HT-29 (cell line): ENCODE measurements at regions not wholly inside any gene's neighbourhood (a gene's known extent, or its start where the extent isn't known, plus 50 kb on each side); places are given as distances from the start of the nearest gene placed in this dataset.
"Not testable (repeated sequence)": the region's sequence is repeated elsewhere in the genome, so short reads cannot be mapped to it uniquely, and the experiment has no call there.

Experiments used
- DNase-seq: peaks from one replicate; pipeline ENCODE4 v3.0.0-alpha.2; 2015; ENCODE audit warnings: low spot score

GRCh38 chr11:49442669-49443068 is 234.3 kb upstream of the FOLH1 start:
- DNase-seq: no peak

GRCh38 chr11:49439901-49440300 is 231.5 kb upstream of the FOLH1 start:
- DNase-seq: not testable (repeated sequence)

DNA sequence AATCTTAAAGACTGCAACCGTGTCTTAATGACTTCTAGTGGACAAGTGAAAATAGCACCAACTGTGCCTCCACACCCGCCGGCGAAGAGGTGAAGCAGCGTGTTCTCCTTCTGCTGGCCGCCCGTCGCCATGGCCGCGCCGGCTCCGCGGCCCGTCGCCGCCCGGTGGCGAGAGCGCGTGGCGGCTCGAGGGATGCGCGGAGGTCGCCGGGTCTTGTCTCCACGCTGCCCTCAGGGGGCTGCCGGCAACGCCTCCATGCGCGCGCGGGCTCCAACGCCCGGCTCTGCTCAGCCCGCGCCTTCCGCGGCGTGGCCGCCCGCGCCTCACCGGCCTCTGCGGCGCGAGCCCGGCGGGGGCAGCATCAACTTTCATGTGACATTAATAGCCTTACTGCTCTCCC is 225.9 kb upstream of the FOLH1 start:
- DNase-seq: not testable (repeated sequence)

DNA sequence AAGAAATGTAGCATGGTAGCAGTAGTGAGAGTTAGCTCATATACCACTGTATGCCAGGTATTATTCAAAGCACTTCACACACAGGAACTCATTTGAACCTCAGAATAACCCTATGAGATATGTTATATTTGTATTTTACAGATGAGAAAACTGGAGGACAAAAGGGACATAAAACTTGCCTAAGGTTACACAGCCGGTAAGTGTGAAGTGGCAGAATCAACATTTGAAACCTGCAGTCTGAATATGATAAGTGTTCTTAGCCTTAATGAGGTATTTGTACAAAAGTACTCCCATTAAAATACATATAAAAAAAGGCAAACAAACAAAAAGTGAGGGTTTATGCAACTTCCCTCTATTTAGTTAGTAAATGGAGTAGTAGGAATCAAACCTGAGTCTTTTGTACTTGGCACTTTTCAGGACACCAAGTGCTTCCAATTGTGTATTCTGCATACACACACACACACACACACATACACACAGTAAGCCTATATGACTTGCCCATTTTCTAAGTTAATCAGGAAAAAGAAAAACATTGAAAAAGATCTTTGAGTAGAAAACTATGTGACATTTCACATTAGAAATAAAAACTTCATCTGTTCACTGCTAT is 223.9 kb upstream of the FOLH1 start:
- no peak for DNase-seq

DNA sequence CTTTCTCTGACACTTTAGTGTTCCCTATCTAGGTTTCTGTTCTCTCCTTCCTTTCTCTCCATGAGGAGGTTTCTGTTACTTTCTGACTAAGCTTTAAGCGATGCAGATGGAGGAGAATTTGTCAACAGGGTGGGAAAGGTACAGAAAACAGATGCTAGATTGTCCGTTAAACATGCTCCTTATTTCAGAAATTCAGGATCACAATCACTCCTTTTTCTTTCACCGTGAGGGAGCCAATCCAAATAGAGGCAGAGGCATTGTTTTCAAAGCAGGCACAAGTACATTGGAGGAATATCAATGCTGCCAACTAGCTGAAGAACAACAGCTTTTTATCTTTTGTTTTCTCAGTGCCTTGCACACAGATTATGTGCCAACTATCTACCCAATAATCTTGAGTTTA is 215.7 kb upstream of the FOLH1 start:
- no peak for DNase-seq

DNA sequence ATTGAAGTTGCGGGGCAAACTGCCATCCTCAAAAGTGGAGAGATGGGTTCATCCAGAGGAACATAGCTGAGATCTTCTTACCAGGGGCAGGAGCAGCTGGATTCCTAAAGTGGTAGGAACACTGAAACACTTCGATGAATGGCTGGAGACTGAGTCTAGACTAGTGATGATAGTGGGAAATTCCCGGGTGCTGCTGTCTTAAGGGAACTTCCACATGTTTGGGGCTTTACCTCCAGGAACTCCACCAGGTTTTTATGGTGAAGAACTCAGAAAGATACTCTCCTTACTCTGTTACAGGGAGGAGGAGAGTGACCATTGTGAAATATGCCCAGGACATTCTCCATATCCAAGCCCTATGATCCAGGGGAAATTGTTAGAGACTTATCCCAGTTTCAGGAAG is 210.5 kb upstream of the FOLH1 start:
- DNase-seq: not testable (repeated sequence)

DNA sequence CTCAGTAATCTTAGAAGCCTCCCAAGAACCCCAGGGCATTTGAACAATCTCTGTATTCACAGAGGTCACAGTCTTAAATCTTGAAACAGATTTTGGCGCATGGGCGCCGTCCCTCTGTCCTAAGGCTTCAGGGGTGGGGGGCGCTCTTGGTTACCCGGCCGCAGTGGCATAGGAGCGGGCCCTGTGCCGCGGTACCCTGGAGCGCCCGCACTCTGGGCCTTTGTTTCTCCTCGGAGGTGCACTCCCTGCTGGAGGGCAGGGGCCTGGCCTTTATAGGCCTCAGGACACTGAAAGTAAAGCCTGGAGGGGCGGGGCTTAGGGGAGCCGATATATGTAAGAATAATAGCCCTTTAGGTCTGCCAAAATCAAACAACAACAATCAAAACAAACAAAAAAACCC is 197.3 kb upstream of the FOLH1 start:
- no peak for DNase-seq

DNA sequence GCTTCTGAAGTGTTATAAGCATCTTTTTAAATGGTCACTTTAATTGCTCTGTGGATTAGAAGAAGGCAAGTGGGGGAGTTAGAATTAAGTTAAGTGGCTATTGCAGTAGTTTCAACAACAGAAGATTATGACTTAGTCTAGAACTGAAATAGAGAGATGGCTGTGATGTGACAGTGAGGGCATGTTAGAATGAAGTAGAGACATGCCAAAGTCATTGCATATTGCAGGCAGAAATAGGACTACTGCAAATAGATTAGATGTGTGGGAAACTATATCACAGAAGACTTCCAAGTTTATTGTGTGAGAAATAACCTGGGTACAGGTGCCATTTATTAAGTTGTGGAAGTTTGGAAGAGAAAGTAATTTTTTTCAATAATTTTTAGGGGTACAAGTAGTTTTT is 187.4 kb upstream of the FOLH1 start:
- not testable (repeated sequence) for DNase-seq

DNA sequence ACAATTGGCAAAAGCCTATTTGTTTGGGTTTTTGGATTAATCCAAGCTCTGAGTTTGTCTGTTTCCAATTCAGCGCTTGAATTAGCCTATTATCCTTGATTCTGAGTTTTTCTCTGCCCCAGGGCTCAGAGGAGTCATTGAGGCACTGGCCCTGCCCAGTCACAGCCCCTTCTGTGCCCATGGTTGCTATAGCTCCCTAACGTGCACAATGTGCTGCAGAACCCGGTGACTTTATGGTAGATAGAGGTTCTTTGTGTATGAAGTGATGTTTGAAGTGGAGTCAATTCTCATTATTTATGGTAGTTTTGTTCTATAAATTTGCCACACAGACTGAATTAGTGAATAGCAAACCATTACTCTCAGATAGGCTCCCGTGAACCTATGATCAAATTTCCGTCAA is 182.0 kb upstream of the FOLH1 start:
- not testable (repeated sequence) for DNase-seq

DNA sequence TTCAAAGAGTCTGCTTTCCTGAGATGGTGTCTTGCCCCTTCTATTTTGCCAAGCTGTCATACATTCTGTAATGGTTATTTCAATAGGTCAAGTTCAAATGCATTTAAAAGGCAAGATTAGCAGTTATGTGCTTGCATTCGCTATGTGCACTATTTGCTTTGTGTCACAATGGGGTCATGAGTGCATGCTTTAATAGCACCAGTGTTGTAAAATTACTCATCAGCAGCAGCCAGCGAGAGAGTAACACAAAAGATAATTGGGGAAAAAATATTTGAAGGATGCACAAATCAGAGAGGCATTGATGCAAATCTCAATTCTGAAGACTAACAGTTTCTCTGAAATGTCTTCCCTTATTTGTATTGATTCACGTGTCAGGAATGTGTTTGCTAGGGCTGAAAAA is 180.7 kb upstream of the FOLH1 start:
- not testable (repeated sequence) for DNase-seq

- DNase-seq: not testable (repeated sequence)
Measured at GRCh38 chr11:49384371-49384770, 176.0 kb upstream of the FOLH1 start.

- no peak for DNase-seq
Measured at GRCh38 chr11:49377978-49378377, 169.6 kb upstream of the FOLH1 start.

- DNase-seq: not testable (repeated sequence)
Measured at GRCh38 chr11:49373866-49374265, 165.5 kb upstream of the FOLH1 start.

DNA sequence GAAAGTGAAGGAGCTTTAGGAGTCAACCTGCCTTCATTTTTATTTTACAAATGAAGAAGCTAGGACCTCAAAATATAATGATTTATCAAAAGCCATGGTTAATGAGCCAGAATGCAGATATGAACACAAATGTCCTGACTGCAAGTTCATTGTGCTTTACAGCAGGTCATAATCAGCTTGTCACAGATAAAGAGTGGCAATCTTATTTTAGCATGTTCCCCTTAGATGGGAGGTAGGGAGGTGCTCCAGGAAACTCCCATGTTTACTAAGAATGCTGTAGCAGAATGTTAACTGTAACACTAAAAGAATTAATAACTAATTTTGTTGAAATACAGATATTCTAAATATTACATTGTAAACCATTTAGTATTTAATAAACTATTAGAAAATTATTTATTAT is 165.0 kb upstream of the FOLH1 start:
- not testable (repeated sequence) for DNase-seq

DNA sequence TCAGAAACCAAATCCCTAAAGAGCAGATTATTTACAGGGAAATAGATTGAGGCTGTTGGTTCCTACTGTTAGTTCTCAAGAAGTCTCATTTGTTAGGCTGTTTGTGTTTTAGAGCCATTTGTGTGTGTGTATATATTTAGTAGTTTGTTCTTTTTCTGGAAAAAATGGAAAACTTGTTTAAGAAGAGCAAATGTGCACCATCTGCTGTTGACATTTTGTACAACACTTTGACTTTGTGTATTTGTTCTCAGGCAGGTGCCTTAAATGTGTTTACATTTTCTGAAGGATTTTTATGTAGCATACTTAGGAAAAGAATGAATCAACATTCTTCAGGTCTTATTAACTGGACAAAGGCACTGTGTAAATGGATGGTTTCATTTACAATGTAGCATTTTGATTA is 163.7 kb upstream of the FOLH1 start:
- peak; percentile 14 for DNase-seq

- DNase-seq: not testable (repeated sequence)
Measured at GRCh38 chr11:49368556-49368955, 160.2 kb upstream of the FOLH1 start.

GRCh38 chr11:49365375-49365774 is 157.0 kb upstream of the FOLH1 start:
- not testable (repeated sequence) for DNase-seq

DNA sequence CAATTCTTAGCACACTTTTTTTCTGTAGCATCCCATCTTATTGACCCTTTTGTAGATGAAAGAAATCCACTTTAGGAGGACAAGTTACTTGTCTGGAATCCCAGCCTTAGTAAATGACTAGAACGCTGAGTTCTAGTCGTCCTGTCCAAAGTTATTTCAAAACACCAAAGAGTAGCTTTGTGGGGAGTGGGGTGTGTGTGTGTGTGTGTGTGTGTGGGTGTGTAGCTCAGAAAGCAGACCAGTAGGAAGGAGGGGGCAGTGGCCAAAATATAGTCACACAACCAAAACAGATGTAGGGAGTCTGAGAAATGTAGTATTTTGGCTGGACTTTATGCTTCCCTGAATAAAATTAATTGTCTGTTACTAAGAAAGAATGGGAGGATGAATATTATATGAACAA is 154.6 kb upstream of the FOLH1 start:
- not testable (repeated sequence) for DNase-seq

DNA sequence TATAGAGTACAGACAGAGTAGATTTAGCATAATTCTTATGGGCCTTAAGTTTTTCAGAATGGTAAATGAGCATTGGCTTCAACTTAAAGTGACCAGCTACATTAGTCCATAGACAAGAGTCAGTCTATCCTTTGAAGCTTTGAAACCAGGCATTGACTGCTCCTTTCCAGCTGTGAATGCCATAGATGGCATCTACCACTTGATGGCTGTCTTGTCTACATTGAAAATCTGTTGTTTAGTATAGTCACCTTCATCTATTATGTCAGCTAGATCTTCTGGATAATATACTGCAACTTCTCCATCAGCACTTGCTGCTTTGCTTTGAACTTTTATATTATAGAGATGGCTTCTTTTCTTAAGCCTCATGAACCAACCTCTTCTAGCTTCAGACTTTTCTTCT is 146.1 kb upstream of the FOLH1 start:
- DNase-seq: not testable (repeated sequence)

DNA sequence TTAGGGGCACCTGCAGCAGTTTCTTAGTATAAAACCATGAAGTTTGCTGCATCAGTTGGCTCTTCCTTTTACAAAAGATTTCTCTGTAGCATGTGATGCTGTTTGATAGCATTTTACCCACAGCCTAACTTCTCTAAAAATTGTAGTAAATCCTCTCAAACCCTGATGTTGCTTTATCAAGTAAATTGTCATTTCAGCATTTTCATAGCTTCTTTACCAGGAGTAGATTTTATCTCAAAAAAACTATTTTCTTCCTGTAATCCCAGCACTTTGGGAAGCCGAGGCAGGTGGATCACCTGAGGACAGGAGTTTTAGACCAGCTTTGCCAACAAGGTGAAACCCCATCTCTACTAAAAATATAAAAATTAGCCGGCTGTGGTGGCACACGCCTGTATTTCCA is 144.5 kb upstream of the FOLH1 start:
- not testable (repeated sequence) for DNase-seq

- not testable (repeated sequence) for DNase-seq
Measured at GRCh38 chr11:49346627-49347026, 138.2 kb upstream of the FOLH1 start.

- DNase-seq: not testable (repeated sequence)
Measured at GRCh38 chr11:49328485-49329186, 120.2 kb upstream of the FOLH1 start.

DNA sequence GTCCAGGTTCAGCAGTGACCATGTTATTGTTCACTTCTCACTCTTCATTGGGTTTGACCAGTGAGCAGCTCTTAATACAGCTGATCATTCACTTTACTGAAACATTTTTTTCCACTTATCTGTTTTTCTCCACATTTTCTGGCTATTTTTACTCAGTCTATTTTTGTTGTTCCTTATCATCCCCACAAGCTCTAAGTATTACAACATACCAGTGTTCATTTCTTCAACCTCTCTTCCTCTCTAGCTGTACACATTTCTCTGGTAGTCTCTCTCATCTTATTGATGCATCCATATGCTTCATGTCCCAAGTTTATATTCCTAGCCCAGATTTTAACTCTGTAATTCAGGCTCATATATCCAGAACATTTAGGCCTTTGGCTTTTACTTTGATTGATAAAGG is 119.4 kb upstream of the FOLH1 start:
- DNase-seq: not testable (repeated sequence)
